Activated naive CD8-positive, alpha-beta T cell treated with anti-CD3 and anti-CD28 coated beads, Interleukin-2, amount 50 U/mL, for 16 hours (primary cell): ENCODE measurements at regions not wholly inside any gene's neighbourhood (a gene's known extent, or its start where the extent isn't known, plus 50 kb on each side); places are given as distances from the start of the nearest gene placed in this dataset.

Experiments
- DNase-seq: peaks from one replicate; pipeline ENCODE4 v3.0.0-alpha.2; 2020; ENCODE audit warnings: low read depth, low spot score

DNA sequence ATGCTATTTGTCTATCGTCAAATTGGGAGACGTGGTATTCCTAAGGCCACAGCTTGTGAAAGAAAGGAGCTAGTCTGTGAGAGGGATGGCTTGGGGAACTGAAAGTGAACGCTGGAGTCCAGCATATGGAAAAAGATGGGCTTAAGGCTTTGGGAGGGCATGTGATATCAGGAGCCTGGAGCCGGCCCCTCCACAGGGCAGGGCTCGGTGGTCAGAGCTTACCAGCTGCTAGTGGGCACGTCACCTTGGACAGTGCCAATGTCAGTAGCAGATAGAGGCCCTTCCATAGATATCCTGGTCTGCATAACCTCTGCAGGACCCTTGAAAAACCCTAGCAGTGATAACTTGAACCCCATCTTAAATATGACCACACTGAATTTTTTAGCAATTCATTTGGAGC, 259.1 kb upstream of the RAB6C start:
- DNase-seq: no peak

- DNase-seq: no peak
Observed at GRCh38 chr2:129720761-129721160, 258.7 kb upstream of the RAB6C start.

GRCh38 chr2:129721236-129721635, 258.2 kb upstream of the RAB6C start:
- DNase-seq: no peak

GRCh38 chr2:129721846-129722245, 257.6 kb upstream of the RAB6C start:
- no peak for DNase-seq

- DNase-seq: no peak
Observed at GRCh38 chr2:129722306-129723019, 257.0 kb upstream of the RAB6C start.

- DNase-seq: no peak
Observed at GRCh38 chr2:129723277-129724020, 256.0 kb upstream of the RAB6C start.

DNA sequence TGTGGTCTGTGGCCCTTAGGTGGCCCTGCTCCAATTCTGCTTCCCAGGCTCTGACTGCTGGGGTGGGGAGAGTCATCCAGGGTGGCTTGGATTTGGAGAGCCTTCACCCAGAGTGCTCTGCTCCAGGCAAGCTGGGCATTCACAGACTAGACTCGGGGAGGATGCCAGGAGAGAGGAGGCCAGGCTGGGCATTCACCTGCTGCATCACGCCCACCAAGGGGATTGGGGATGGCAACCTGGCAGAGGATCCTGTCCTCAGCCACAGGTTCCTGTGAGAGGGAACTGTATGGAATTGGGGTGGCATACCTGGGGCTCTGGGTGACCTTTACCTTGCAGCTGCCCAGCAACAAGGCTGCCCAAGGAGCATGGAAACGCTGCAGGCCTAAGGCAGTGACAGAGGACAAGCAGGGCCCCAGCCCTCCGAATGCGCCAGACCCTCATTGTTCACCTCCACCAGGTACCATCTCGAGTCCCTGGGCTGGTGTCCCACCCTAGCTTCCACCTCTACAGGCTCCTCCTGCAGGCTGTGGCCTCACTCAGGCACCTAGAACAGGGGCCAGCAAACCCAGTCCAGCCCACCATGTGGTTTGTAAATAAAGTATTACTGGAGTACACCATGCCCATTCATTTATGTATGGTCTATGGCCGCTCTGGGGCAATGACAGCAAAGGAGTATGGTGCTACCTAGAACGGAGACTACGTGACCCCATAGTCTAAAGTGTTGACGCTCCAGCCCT, 255.3 kb upstream of the RAB6C start:
- no peak for DNase-seq

DNA sequence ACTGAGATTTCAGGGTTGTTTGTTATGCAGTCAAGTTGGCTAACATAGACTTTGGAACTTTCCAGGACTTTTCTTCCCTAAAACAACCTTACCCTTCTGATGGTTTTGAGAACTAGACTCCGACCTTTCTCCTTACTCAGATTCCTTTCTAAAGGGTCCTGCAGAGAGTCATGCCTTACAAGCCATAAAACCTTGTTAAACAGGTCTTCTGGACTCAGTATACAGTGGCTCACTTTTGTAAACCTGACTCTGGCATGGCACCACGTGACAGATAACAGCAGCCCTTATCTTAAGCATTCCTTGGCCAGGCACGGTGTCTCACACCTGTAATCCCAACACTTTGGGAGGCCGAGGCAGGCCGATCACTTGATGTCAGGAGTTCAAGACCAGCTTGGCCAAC, 253.2 kb upstream of the RAB6C start:
- DNase-seq: no peak

DNA sequence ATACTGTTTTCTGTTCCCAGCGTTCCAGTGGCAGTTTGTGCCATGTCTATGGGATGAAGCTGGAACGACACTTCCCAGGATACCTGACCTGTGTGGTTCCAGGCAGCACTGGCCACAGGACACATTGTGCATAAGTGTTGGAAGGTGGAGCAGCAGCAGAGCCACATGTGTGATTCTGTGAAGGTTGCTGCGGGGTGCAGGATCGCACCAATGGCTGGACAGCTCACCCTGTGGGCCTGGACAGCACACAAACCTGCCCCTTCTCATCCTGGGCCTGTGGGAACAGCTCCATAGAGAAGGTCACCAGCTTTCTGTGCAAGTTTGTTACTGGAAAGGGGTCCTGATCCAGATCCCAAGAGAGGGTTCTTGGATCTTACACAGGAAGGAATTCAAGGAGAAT, 252.2 kb upstream of the RAB6C start:
- no peak for DNase-seq

GRCh38 chr2:129728035-129728972, 251.2 kb upstream of the RAB6C start:
- no peak for DNase-seq

DNA sequence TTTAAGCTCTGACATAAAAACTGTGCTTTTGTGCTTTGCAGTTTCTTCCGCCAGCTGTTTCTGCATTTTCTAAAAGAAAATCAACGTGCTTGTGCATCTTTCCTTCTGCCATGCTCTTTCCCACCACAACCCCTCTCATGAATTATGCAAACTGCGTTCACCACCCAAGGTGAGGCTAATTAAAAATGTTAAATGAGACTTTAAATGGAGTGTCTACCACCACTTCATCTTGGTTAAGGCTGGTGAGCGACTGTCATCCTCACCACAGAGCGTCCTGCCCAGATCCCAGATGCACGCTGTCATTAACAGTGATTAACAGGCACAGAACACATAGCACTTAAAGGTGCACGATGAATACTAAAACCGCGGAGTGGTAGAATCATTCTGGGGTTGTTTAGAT, 250.5 kb upstream of the RAB6C start:
- DNase-seq: no peak

DNA sequence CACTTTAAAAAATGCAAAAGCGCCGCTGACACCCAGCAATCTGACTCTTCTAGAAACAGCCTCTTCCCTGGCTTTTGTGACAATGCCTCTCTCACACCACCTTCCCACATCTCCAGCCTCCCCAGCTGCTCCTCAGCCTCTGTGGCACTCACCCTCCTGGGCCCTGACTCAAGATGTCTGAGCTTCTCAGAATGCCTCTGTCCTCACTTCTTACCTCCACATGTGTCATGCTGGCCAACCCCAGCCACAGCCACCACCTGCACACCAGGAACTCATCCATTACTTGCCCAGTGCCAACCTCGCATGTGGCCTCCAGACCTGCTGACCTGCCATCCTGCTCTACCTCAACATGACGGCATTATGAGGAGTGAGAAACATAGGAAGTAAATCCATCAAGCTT, 249.8 kb upstream of the RAB6C start:
- no peak for DNase-seq

- no peak for DNase-seq
Observed at GRCh38 chr2:129730979-129731378, 248.5 kb upstream of the RAB6C start.

GRCh38 chr2:129731907-129732629, 247.4 kb upstream of the RAB6C start:
- no peak for DNase-seq

DNA sequence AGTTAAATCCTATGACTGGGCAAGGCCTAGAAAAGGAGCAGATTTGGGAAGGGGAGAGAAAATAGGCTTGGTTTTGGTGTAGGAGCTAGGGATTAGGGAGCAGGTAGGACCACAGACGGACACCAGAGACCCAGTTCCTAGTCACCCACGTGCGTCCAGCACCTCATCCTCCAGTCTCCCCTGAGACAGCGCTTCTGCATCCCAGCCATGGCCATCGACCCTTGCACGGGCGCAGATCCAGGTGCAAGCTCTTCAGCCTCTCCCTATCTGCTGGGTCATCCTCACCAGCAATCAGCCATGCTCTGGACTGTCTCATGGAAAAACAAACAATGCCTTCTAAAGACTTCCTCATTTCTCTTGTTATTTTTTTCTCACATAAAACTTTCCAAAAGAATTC, 246.8 kb upstream of the RAB6C start:
- no peak for DNase-seq

- DNase-seq: no peak
Observed at GRCh38 chr2:129733041-129733440, 246.4 kb upstream of the RAB6C start.

GRCh38 chr2:129733579-129733978, 245.9 kb upstream of the RAB6C start:
- no peak for DNase-seq

DNA sequence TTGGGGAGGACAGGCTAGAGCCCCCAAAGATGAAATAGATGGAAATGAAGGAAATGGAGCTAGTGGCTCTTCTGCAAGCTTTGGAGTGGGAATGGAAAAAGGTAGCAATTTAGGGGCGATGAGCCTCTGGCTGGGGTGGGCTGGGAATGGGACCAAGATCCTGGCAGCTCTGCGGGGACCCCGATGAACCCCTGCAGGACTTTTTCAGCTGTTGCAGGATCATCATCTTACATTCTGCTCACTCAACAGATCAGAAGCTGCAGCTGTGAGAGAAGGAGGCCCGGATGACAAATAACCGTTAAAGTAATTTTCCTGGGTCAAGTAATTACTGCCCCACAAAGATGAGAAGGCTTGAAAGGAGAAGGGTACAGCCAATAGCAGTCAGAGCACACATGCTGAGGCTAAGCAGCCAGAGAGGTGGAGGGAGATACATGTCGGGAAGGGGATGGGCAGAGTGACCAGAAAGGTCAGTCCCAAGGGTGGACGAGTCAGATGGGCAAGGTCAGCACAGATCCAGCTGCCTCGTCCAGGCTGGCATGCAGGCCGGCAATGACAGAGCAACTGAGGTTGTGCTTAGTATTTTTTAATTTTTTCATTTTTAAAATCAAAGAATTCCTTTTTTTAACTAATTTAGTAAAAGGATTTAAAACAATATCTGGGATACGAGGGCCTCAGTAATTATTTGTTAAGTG, 245.0 kb upstream of the RAB6C start:
- no peak for DNase-seq

DNA sequence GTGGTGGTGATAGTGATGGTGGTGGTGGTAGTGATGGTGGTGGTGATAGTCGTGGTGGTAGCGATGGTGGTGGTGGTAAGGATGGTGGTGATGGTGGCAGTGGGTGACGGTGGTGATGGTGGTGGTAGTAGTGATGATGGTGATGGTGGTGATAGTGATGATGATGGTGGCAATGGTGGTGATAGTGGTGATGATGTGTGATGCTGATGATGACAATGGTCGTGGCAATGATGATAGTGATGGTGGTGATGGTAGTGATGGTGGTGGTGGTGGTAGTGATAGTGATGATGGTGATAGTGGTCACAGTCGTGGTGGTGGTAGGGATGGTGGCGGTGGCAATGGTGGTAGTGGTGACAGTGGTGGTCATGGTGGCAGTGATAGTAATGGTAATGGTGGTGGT, 243.9 kb upstream of the RAB6C start:
- DNase-seq: no peak
